AG08396 (cell line): ENCODE measurements at regions not wholly inside any gene's neighbourhood (a gene's known extent, or its start where the extent isn't known, plus 50 kb on each side); places are given as distances from the start of the nearest gene placed in this dataset.

Source experiments
- DNase-seq: peaks from one replicate; pipeline ENCODE4 v3.0.0; 2012; ENCODE audit warnings: low spot score, mixed read lengths

GRCh38 chr13:95499811-95500712 is 52.5 kb upstream of the CLDN10 start:
- no peak for DNase-seq

DNA sequence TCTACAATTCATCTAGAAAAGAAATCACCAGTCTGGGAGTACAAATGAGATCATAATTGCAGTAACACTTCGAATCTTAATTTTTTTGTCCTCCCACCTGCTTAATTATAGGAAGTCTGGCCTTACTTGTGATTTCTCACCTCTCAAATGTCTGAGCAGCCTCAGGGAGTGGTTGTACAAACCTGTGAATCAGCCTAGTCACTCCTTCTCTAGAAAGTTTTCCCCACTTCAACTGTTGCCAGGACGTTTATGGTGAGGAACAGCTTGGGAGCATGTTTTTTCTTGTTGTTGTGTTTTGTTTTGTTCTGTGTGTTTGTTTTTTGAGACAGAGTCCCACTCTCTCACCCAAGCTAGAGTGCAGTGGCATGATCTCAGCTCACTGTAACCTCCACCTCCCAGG is 50.3 kb upstream of the CLDN10 start:
- no peak for DNase-seq
